Stimulated activated CD8-positive, alpha-beta memory T cell treated with anti-CD3 and anti-CD28 coated beads, Interleukin-15, amount 100 ng/mL, for 4 hours (primary cell): ENCODE measurements at regions not wholly inside any gene's neighbourhood (a gene's known extent, or its start where the extent isn't known, plus 50 kb on each side); places are given as distances from the start of the nearest gene placed in this dataset.
"Not testable (repeated sequence)": the region's sequence is repeated elsewhere in the genome, so short reads cannot be mapped to it uniquely, and the experiment has no call there.

Experiments
- DNase-seq, 2 donors: peaks; one replicate each; pipeline ENCODE4 v3.0.0-alpha.2; 2020; ENCODE audit warnings: low read depth in 2 of 2

GRCh38 chr11:134728186-134728585, 316.1 kb upstream of the B3GAT1 start:
- no peak for DNase-seq

- no peak for DNase-seq
Observed at GRCh38 chr11:134727636-134728035, 315.6 kb upstream of the B3GAT1 start.

GRCh38 chr11:134727204-134727603, 315.2 kb upstream of the B3GAT1 start:
- DNase-seq, result no peak

- DNase-seq, result no peak
Observed at GRCh38 chr11:134725716-134726639, 313.9 kb upstream of the B3GAT1 start.

- no peak for DNase-seq
Observed at GRCh38 chr11:134725211-134725610, 313.2 kb upstream of the B3GAT1 start.

GRCh38 chr11:134724779-134725140, 312.7 kb upstream of the B3GAT1 start:
- DNase-seq, result no peak

GRCh38 chr11:134724106-134724778, 312.2 kb upstream of the B3GAT1 start:
- DNase-seq, result no peak

- not testable (repeated sequence) for DNase-seq
Observed at GRCh38 chr11:134720691-134721070, 308.6 kb upstream of the B3GAT1 start.

GRCh38 chr11:134719940-134720690, 308.1 kb upstream of the B3GAT1 start:
- not testable (repeated sequence) for DNase-seq

GRCh38 chr11:134719397-134719796, 307.4 kb upstream of the B3GAT1 start:
- DNase-seq, result no peak

GRCh38 chr11:134716582-134716981, 304.5 kb upstream of the B3GAT1 start:
- DNase-seq, result no peak

- no peak for DNase-seq
Observed at GRCh38 chr11:134714021-134714656, 302.1 kb upstream of the B3GAT1 start.

GRCh38 chr11:134712228-134713145, 300.4 kb upstream of the B3GAT1 start:
- DNase-seq, result no peak

- DNase-seq, result no peak
Observed at GRCh38 chr11:134711588-134711987, 299.5 kb upstream of the B3GAT1 start.

GRCh38 chr11:134710861-134711407, 298.9 kb upstream of the B3GAT1 start:
- DNase-seq, result no peak

- no peak for DNase-seq
Observed at GRCh38 chr11:134705858-134706257, 293.8 kb upstream of the B3GAT1 start.

GRCh38 chr11:134702827-134703226, 290.8 kb upstream of the B3GAT1 start:
- DNase-seq, result no peak

GRCh38 chr11:134701564-134702165, 289.6 kb upstream of the B3GAT1 start:
- DNase-seq, result no peak

- no peak for DNase-seq
Observed at GRCh38 chr11:134700101-134700640, 288.1 kb upstream of the B3GAT1 start.

- DNase-seq, result no peak
Observed at GRCh38 chr11:134696455-134696854, 284.4 kb upstream of the B3GAT1 start.
